Stimulated activated CD8-positive, alpha-beta memory T cell treated with anti-CD3 and anti-CD28 coated beads, Interleukin-4, amount 100 ng/mL, for 48 hours (primary cell): ENCODE measurements at regions not wholly inside any gene's neighbourhood (a gene's known extent, or its start where the extent isn't known, plus 50 kb on each side); places are given as distances from the start of the nearest gene placed in this dataset.
A peak's percentile ranks its signal among the peaks of the same experiment; 100 is the strongest.

ENCODE experiments used
- DNase-seq: peaks from one replicate; pipeline ENCODE4 v3.0.0-alpha.2; 2020

GRCh38 chr16:55242667-55243066 is 81.3 kb upstream of the IRX6 start:
- no peak for DNase-seq

GRCh38 chr16:55248058-55248457 is 75.9 kb upstream of the IRX6 start:
- no peak for DNase-seq

- no peak for DNase-seq
These were observed 75.5 kb upstream of the IRX6 start for GRCh38 chr16:55248494-55248893.

GRCh38 chr16:55249361-55249760 is 74.6 kb upstream of the IRX6 start:
- DNase-seq = no peak

- DNase-seq = no peak
These were observed 74.1 kb upstream of the IRX6 start for GRCh38 chr16:55249936-55250335.

- DNase-seq = no peak
These were observed 73.3 kb upstream of the IRX6 start for GRCh38 chr16:55250701-55251100.

- DNase-seq = no peak
These were observed 72.9 kb upstream of the IRX6 start for GRCh38 chr16:55251151-55251550.

- no peak for DNase-seq
These were observed 71.4 kb upstream of the IRX6 start for GRCh38 chr16:55252577-55252976.

GRCh38 chr16:55253987-55254386 is 70.0 kb upstream of the IRX6 start:
- no peak for DNase-seq

GRCh38 chr16:55255733-55256282 is 68.2 kb upstream of the IRX6 start:
- DNase-seq = no peak

GRCh38 chr16:55256412-55257016 is 67.5 kb upstream of the IRX6 start:
- DNase-seq = no peak

GRCh38 chr16:55257966-55258613 is 65.9 kb upstream of the IRX6 start:
- peak; percentile 77 for DNase-seq

- no peak for DNase-seq
These were observed 62.7 kb upstream of the IRX6 start for GRCh38 chr16:55261301-55261700.

- no peak for DNase-seq
These were observed 60.4 kb upstream of the IRX6 start for GRCh38 chr16:55263271-55264250.

GRCh38 chr16:55264949-55265348 is 59.1 kb upstream of the IRX6 start:
- DNase-seq = no peak

GRCh38 chr16:55265926-55266325 is 58.1 kb upstream of the IRX6 start:
- no peak for DNase-seq

- no peak for DNase-seq
These were observed 52.0 kb upstream of the IRX6 start for GRCh38 chr16:55271945-55272513.

GRCh38 chr16:55272744-55273143 is 51.3 kb upstream of the IRX6 start:
- no peak for DNase-seq

GRCh38 chr16:55273356-55273755 is 50.6 kb upstream of the IRX6 start:
- DNase-seq = no peak

- DNase-seq = no peak
These were observed 50.0 kb upstream of the IRX6 start for GRCh38 chr16:55273959-55274358.
